ENCODE measurements at regions not wholly inside any gene's neighbourhood (a gene's known extent, or its start where the extent isn't known, plus 50 kb on each side); places are given as distances from the start of the nearest gene placed in this dataset.

DNA sequence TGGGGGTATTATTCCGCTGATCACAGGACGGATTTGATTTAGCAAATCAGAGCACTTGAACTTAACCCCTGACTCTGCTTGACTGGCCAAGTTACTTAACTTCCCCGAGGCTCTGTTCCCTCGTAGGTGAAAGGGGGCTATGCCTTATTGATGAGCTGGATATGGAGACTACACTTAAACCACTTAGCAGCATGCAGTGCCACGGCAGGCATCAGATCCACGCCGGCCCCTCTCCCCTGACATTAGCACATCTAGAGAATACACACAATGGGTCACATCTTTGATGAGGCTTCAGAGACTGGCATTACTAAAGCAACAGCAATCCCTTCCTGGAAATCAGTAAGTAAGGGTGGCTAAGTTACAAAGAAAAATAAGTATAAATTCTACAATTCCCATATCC lies 71.0 kb downstream of the ABCC12 start (continued):
- TF ChIP-seq, protein P1, sequence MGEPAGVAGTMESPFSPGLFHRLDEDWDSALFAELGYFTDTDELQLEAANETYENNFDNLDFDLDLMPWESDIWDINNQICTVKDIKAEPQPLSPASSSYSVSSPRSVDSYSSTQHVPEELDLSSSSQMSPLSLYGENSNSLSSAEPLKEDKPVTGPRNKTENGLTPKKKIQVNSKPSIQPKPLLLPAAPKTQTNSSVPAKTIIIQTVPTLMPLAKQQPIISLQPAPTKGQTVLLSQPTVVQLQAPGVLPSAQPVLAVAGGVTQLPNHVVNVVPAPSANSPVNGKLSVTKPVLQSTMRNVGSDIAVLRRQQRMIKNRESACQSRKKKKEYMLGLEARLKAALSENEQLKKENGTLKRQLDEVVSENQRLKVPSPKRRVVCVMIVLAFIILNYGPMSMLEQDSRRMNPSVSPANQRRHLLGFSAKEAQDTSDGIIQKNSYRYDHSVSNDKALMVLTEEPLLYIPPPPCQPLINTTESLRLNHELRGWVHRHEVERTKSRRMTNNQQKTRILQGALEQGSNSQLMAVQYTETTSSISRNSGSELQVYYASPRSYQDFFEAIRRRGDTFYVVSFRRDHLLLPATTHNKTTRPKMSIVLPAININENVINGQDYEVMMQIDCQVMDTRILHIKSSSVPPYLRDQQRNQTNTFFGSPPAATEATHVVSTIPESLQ (CRISPR knock-in tag; IDR thresholded peaks at IDR 0.05), result no peak
- no peak for TF ChIP-seq NUFIP1 (IDR thresholded peaks at IDR 0.05; ENCODE audit: partially characterized antibody)
- TF ChIP-seq, protein P2, sequence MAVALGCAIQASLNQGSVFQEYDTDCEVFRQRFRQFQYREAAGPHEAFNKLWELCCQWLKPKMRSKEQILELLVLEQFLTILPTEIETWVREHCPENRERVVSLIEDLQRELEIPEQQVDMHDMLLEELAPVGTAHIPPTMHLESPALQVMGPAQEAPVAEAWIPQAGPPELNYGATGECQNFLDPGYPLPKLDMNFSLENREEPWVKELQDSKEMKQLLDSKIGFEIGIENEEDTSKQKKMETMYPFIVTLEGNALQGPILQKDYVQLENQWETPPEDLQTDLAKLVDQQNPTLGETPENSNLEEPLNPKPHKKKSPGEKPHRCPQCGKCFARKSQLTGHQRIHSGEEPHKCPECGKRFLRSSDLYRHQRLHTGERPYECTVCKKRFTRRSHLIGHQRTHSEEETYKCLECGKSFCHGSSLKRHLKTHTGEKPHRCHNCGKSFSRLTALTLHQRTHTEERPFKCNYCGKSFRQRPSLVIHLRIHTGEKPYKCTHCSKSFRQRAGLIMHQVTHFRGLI (CRISPR knock-in tag; IDR thresholded peaks at IDR 0.05), result no peak
- no peak for TF ChIP-seq LARP7 (IDR thresholded peaks at IDR 0.05)
- no peak for TF ChIP-seq POU5F1 (IDR thresholded peaks at IDR 0.05; ENCODE audit: borderline replicate concordance, low read depth, low read length, partially characterized antibody)
- no peak for TF ChIP-seq ZNF121 (CRISPR knock-in tag; conservative IDR thresholded peaks at IDR 0.05)
- TF ChIP-seq, protein P3, sequence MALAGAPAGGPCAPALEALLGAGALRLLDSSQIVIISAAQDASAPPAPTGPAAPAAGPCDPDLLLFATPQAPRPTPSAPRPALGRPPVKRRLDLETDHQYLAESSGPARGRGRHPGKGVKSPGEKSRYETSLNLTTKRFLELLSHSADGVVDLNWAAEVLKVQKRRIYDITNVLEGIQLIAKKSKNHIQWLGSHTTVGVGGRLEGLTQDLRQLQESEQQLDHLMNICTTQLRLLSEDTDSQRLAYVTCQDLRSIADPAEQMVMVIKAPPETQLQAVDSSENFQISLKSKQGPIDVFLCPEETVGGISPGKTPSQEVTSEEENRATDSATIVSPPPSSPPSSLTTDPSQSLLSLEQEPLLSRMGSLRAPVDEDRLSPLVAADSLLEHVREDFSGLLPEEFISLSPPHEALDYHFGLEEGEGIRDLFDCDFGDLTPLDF (CRISPR knock-in tag; IDR thresholded peaks at IDR 0.05), result no peak
